Heart left ventricle (tissue), 16 donors: ENCODE measurements at regions not wholly inside any gene's neighbourhood (a gene's known extent, or its start where the extent isn't known, plus 50 kb on each side); places are given as distances from the start of the nearest gene placed in this dataset.

Experiments used
- ATAC-seq, 4 donors: fragments of 200-7000 bp; cut with Tn5 transposase; one replicate each; pipeline ENCODE4 v1.9.1; 2020 to 2022; ENCODE audit warnings: moderate library complexity in 4 of 4, mild to moderate bottlenecking in 3 of 4, moderate number of reproducible peaks in 1 of 4
- DNase-seq, 5 donors: peaks; one replicate each; pipeline ENCODE4 v3.0.0-alpha.2; 2020
- H3K27ac ChIP-seq, 12 donors: fragments of 200-600 bp; sonication (generic) in 4 of 12; one replicate each; pipeline versions ENCODE4 v1.5.0 to v1.8.0; 2016 to 2022; ENCODE audit warnings: mild to moderate bottlenecking in 2 of 12
- H3K27me3 ChIP-seq, 9 donors: fragments of 200-600 bp; sonication (generic) in 2 of 9; one replicate each; pipeline versions ENCODE4 v1.5.1 to v1.8.0; 2016 to 2022; ENCODE audit warnings: mild to moderate bottlenecking in 3 of 9
- H3K36me3 ChIP-seq, 9 donors: fragments of 200-600 bp; sonication (generic) in 2 of 9; one replicate each; pipeline versions ENCODE4 v1.5.0 to v1.8.0; 2018 to 2022; ENCODE audit warnings: mild to moderate bottlenecking in 2 of 9
- H3K4me1 ChIP-seq, 12 donors: fragments of 200-600 bp; sonication (generic) in 4 of 12; one replicate each; pipeline versions ENCODE4 v1.5.0 to v1.8.0; 2016 to 2022; ENCODE audit warnings: mild to moderate bottlenecking in 3 of 12
- H3K4me3 ChIP-seq, 12 donors: fragments of 200-600 bp; sonication (generic) in 4 of 12; one replicate each; pipeline versions ENCODE4 v1.5.0 to v1.8.0; 2017 to 2022; ENCODE audit warnings: mild to moderate bottlenecking in 9 of 12, moderate library complexity in 4 of 12
- H3K9me3 ChIP-seq, 12 donors: fragments of 200-600 bp; sonication (generic) in 4 of 12; one replicate each; pipeline versions ENCODE4 v1.5.0 to v1.8.0; 2016 to 2022; ENCODE audit warnings: mild to moderate bottlenecking in 1 of 12
- POLR2A ChIP-seq, 2 donors: fragments of 450-650 bp; IDR thresholded peaks; one replicate each; pipeline ENCODE4 v1.6.1; 2017; ENCODE audit warnings: antibody characterized with exemption in 2 of 2, mild to moderate bottlenecking in 2 of 2, moderate library complexity in 2 of 2
- WGBS, 4 donors: extraction: QIAGEN DNeasy Blood & Tissue Kit in 2 of 4; methylation state at CpG; one replicate each; pipeline versions ENCODE4 v1.1.5 to v1.1.7; 2013 to 2018; 5-methylcytosine and 5-hydroxymethylcytosine counted together
- intact Hi-C, 10 donors: fragments of 100-400 bp; cut with DNase I; formaldehyde crosslinking; loops; one replicate each; pipeline versions ENCODE4 v1.11.1 to v1.14.2; 2022
- TF ChIP-seq, protein P1 (sequence below), 12 donors: fragments of 200-600 bp; sonication (generic) in 4 of 12; IDR thresholded peaks; one replicate each; pipeline versions ENCODE4 v1.5.0 to v1.8.0; 2018 to 2022; ENCODE audit warnings: antibody characterized with exemption in 12 of 12, mild to moderate bottlenecking in 5 of 12
- donor health status: ischemic (EF 13 %, LVEDD 7.1; RV severe dilation, severe dysfunction).
- donor health status: healthy with polysubstance abuse.
- donor health status: DM: no; HTN: yes; CAD: no.
- donor health status: DM: no; HTN: no; CAD: no.
- donor health status: ischemic (EF 25% LVEDD 6.9; RV normal size, moderate dysfunction).
- donor health status: ischemic (EF 25% LVEDD 5.7; RV mildly dilated, moderate dysfunction).
- donor health status: healthy.
- donor health status: DM: yes; HTN: yes; CAD: no.
- donor health status: ischemic (EF 35%, LVEDD 5.7; RV mildly dilated, moderate dysfunction).
- donor health status: nonischemic (EF 11% LVEDD 7.7; RV severe dilation, severe dysfunction).
- donor health status: DM: yes; HTN: yes; CAD: no.
- donor health status: PGD.
- donor health status: ischemic (EF 29% LVEDD 5.4; RV normal size, mild dysfunction).
- donor health status: nonischemic (EF 23%, LVEDD 6.1; RV moderate dilation, normal function).

- Histone ChIP-seq H3K4me3 (no peak overlapping the region), H3K9me3 (no peaks in the 10 kb centered on the region), H3K27me3 (no peaks in the 10 kb centered on the region), H3K27ac (no peak overlapping the region), H3K36me3 (no peaks in the 10 kb centered on the region), H3K4me1 (no peaks in the 10 kb centered on the region)
- intact Hi-C loops, result no loop called here
- no peak for ATAC-seq
- TF ChIP-seq, protein P1, sequence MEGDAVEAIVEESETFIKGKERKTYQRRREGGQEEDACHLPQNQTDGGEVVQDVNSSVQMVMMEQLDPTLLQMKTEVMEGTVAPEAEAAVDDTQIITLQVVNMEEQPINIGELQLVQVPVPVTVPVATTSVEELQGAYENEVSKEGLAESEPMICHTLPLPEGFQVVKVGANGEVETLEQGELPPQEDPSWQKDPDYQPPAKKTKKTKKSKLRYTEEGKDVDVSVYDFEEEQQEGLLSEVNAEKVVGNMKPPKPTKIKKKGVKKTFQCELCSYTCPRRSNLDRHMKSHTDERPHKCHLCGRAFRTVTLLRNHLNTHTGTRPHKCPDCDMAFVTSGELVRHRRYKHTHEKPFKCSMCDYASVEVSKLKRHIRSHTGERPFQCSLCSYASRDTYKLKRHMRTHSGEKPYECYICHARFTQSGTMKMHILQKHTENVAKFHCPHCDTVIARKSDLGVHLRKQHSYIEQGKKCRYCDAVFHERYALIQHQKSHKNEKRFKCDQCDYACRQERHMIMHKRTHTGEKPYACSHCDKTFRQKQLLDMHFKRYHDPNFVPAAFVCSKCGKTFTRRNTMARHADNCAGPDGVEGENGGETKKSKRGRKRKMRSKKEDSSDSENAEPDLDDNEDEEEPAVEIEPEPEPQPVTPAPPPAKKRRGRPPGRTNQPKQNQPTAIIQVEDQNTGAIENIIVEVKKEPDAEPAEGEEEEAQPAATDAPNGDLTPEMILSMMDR (IDR thresholded peaks at IDR 0.05), result no peak
- no peak for TF ChIP-seq POLR2A (IDR thresholded peaks at IDR 0.05)
- WGBS, 4 donors, result 70 to 90% (median 76%) methylated on average over 8 of the region's 8 CpGs
- no peak for DNase-seq
These were observed 386.9 kb upstream of the PLXNA2 start for GRCh38 chr1:208631092-208631491.

GRCh38 chr1:208631506-208631905 lies 387.3 kb upstream of the PLXNA2 start:
- no peak for DNase-seq
- TF ChIP-seq, protein P1 (IDR thresholded peaks at IDR 0.05), result no peak
- no peak for TF ChIP-seq POLR2A (IDR thresholded peaks at IDR 0.05)
- H3K9me3 ChIP-seq, result no peaks in the 10 kb centered on the region
- no peaks in the 10 kb centered on the region for H3K27me3 ChIP-seq
- no peaks in the 10 kb centered on the region for H3K4me1 ChIP-seq
- WGBS, 4 donors, result 65 to 81% (median 68%) methylated on average over 4 of the region's 4 CpGs
- ATAC-seq, result no peak
- no peaks in the 10 kb centered on the region for H3K36me3 ChIP-seq
- intact Hi-C loops, result no loop called here
- no peak overlapping the region for H3K27ac ChIP-seq
- H3K4me3 ChIP-seq, result no peak overlapping the region

- intact Hi-C loops, result no loop called here
- H3K27me3 ChIP-seq, result no peaks in the 10 kb centered on the region
- DNase-seq (no peak), ATAC-seq (no peak)
- no peak overlapping the region for H3K4me3 ChIP-seq
- no peaks in the 10 kb centered on the region for H3K36me3 ChIP-seq
- H3K27ac ChIP-seq, result no peak overlapping the region
- 81 to 92% (median 89%) methylated on average over 5 of the region's 5 CpGs for WGBS, 4 donors
- no peaks in the 10 kb centered on the region for H3K9me3 ChIP-seq
- no peaks in the 10 kb centered on the region for H3K4me1 ChIP-seq
- TF ChIP-seq, protein P1 (IDR thresholded peaks at IDR 0.05), result no peak
- no peak for TF ChIP-seq POLR2A (IDR thresholded peaks at IDR 0.05)
These were observed 390.4 kb upstream of the PLXNA2 start for GRCh38 chr1:208634346-208635140.

GRCh38 chr1:208637181-208637580 lies 393.0 kb upstream of the PLXNA2 start:
- ATAC-seq (no peak), DNase-seq (no peak)
- Histone ChIP-seq H3K9me3 (no peaks in the 10 kb centered on the region), H3K36me3 (no peaks in the 10 kb centered on the region), H3K27ac (no peak overlapping the region), H3K4me1 (no peaks in the 10 kb centered on the region), H3K27me3 (no peaks in the 10 kb centered on the region), H3K4me3 (no peak overlapping the region)
- 60 to 75% (median 67%) methylated on average over 3 of the region's 3 CpGs for WGBS, 4 donors
- intact Hi-C loops, result no loop called here
- TF ChIP-seq, protein P1 (IDR thresholded peaks at IDR 0.05), result no peak
- TF ChIP-seq POLR2A (IDR thresholded peaks at IDR 0.05), result no peak
